Mucosa of rectum (tissue), 2 donors: ENCODE measurements at regions not wholly inside any gene's neighbourhood (a gene's known extent, or its start where the extent isn't known, plus 50 kb on each side); places are given as distances from the start of the nearest gene placed in this dataset.
"Not testable (repeated sequence)": the region's sequence is repeated elsewhere in the genome, so short reads cannot be mapped to it uniquely, and the experiment has no call there.

Source experiments
- H3K27ac ChIP-seq, 2 donors: one replicate each; pipeline ENCODE4 v1.7.0; 2013; ENCODE audit warnings: inconsistent platforms in 2 of 2, low read depth in 2 of 2, low read length in 2 of 2
- H3K27me3 ChIP-seq, 2 donors: one replicate each; pipeline ENCODE4 v1.7.0; 2013; ENCODE audit warnings: low read length in 2 of 2; ENCODE audit not compliant: control insufficient read depth in 2 of 2, insufficient read depth in 2 of 2
- H3K36me3 ChIP-seq, 2 donors: one replicate each; pipeline ENCODE4 v1.7.0; 2013; ENCODE audit warnings: low read length in 2 of 2; ENCODE audit not compliant: control insufficient read depth in 2 of 2, insufficient read depth in 2 of 2
- H3K4me1 ChIP-seq, 2 donors: one replicate each; pipeline ENCODE4 v1.7.0; 2013; ENCODE audit warnings: low read length in 2 of 2, mild to moderate bottlenecking in 1 of 2; ENCODE audit not compliant: control insufficient read depth in 2 of 2, insufficient read depth in 2 of 2
- H3K4me3 ChIP-seq, 2 donors: one replicate each; pipeline ENCODE4 v1.7.0; 2013; ENCODE audit warnings: low read length in 2 of 2
- H3K9ac ChIP-seq, 2 donors: one replicate each; pipeline ENCODE4 v1.7.0; 2013; ENCODE audit warnings: low read length in 2 of 2, low read depth in 1 of 2, mild to moderate bottlenecking in 1 of 2
- H3K9me3 ChIP-seq, 2 donors: one replicate each; pipeline ENCODE4 v1.7.0; 2013; ENCODE audit warnings: low read length in 2 of 2; ENCODE audit not compliant: control insufficient read depth in 2 of 2
- donor health status: healthy.
- donor health status: Normal muscosa, but diverticular disease.

- Histone ChIP-seq H3K27me3 (no peaks in the 10 kb centered on the region), H3K4me1 (no peaks in the 10 kb centered on the region), H3K9ac (no peak overlapping the region), H3K9me3 (no peaks in the 10 kb centered on the region), H3K4me3 (no peak overlapping the region), H3K36me3 (no peaks in the 10 kb centered on the region), H3K27ac (no peak overlapping the region)
Observed at GRCh38 chr2:52629944-52630343, 1137.7 kb upstream of the CHAC2 start.

GRCh38 chr2:52629531-52629930 lies 1138.1 kb upstream of the CHAC2 start:
- Histone ChIP-seq H3K9ac (no peak overlapping the region), H3K4me3 (no peak overlapping the region), H3K27me3 (no peaks in the 10 kb centered on the region), H3K36me3 (no peaks in the 10 kb centered on the region), H3K9me3 (no peaks in the 10 kb centered on the region), H3K27ac (no peak overlapping the region), H3K4me1 (no peaks in the 10 kb centered on the region)

GRCh38 chr2:52622266-52622665 lies 1145.3 kb upstream of the CHAC2 start:
- H3K36me3 ChIP-seq = no peaks in the 10 kb centered on the region
- no peak overlapping the region for H3K9ac ChIP-seq
- H3K9me3 ChIP-seq = no peaks in the 10 kb centered on the region
- no peaks in the 10 kb centered on the region for H3K4me1 ChIP-seq
- H3K27me3 ChIP-seq = no peaks in the 10 kb centered on the region
- no peak overlapping the region for H3K4me3 ChIP-seq
- H3K27ac ChIP-seq = no peak overlapping the region

GRCh38 chr2:52613064-52613463 lies 1154.5 kb upstream of the CHAC2 start:
- no peaks in the 10 kb centered on the region for H3K4me1 ChIP-seq
- no peak overlapping the region for H3K27ac ChIP-seq
- H3K9ac ChIP-seq = no peak overlapping the region
- no peaks in the 10 kb centered on the region for H3K27me3 ChIP-seq
- H3K36me3 ChIP-seq = no peaks in the 10 kb centered on the region
- no peak overlapping the region for H3K4me3 ChIP-seq
- H3K9me3 ChIP-seq = no peaks in the 10 kb centered on the region

- no peaks in the 10 kb centered on the region for H3K27me3 ChIP-seq
- no peak overlapping the region for H3K27ac ChIP-seq
- H3K9ac ChIP-seq = no peak overlapping the region
- H3K4me3 ChIP-seq = no peak overlapping the region
- no peaks in the 10 kb centered on the region for H3K36me3 ChIP-seq
- H3K9me3 ChIP-seq = no peaks in the 10 kb centered on the region
- H3K4me1 ChIP-seq = no peaks in the 10 kb centered on the region
Observed at GRCh38 chr2:52611759-52612158, 1155.8 kb upstream of the CHAC2 start.

GRCh38 chr2:52608030-52608429 lies 1159.6 kb upstream of the CHAC2 start:
- Histone ChIP-seq H3K9me3 (no peaks in the 10 kb centered on the region), H3K27me3 (no peaks in the 10 kb centered on the region), H3K9ac (no peak overlapping the region), H3K27ac (no peak overlapping the region), H3K36me3 (no peaks in the 10 kb centered on the region), H3K4me1 (no peaks in the 10 kb centered on the region), H3K4me3 (no peak overlapping the region)

- Histone ChIP-seq H3K27me3 (no peaks in the 10 kb centered on the region), H3K9me3 (peaks cover 0 to under 1% of the 10 kb centered on the region in 2 donors), H3K9ac (no peak overlapping the region), H3K4me3 (no peak overlapping the region), H3K36me3 (no peaks in the 10 kb centered on the region), H3K4me1 (no peaks in the 10 kb centered on the region), H3K27ac (no peak overlapping the region)
Observed at GRCh38 chr2:52597346-52597745, 1170.3 kb upstream of the CHAC2 start.

GRCh38 chr2:52594026-52594425 lies 1173.6 kb upstream of the CHAC2 start:
- H3K9ac ChIP-seq = no peak overlapping the region
- no peaks in the 10 kb centered on the region for H3K36me3 ChIP-seq
- H3K9me3 ChIP-seq = peaks cover 0 to 3% of the 10 kb centered on the region in 2 donors
- H3K27me3 ChIP-seq = no peaks in the 10 kb centered on the region
- H3K4me1 ChIP-seq = no peaks in the 10 kb centered on the region
- no peak overlapping the region for H3K4me3 ChIP-seq
- no peak overlapping the region for H3K27ac ChIP-seq

- not testable (repeated sequence) for H3K9me3 ChIP-seq, H3K27me3 ChIP-seq, H3K4me1 ChIP-seq, H3K9ac ChIP-seq, H3K36me3 ChIP-seq, H3K4me3 ChIP-seq, H3K27ac ChIP-seq
Observed at GRCh38 chr2:52584071-52584470, 1183.5 kb upstream of the CHAC2 start.

- H3K27ac ChIP-seq = no peak overlapping the region
- no peaks in the 10 kb centered on the region for H3K4me1 ChIP-seq
- H3K27me3 ChIP-seq = no peaks in the 10 kb centered on the region
- no peak overlapping the region for H3K9ac ChIP-seq
- no peak overlapping the region for H3K4me3 ChIP-seq
- H3K36me3 ChIP-seq = no peaks in the 10 kb centered on the region
- no peaks in the 10 kb centered on the region for H3K9me3 ChIP-seq
Observed at GRCh38 chr2:52572469-52572894, 1195.1 kb upstream of the CHAC2 start.
